ENCODE measurements at regions not wholly inside any gene's neighbourhood (a gene's known extent, or its start where the extent isn't known, plus 50 kb on each side); places are given as distances from the start of the nearest gene placed in this dataset.
A peak's percentile ranks its signal among the peaks of the same experiment; 100 is the strongest.

- FAIRE-seq (no peak), DNase-seq (ENCODE audit: insufficient read length, low spot score) (no peak)
- TF ChIP-seq SPI1 (IDR thresholded peaks at IDR 0.05; ENCODE audit: low read depth, low read length) = no peak
- no peak for TF ChIP-seq POU2F2 (IDR thresholded peaks at IDR 0.05; ENCODE audit: low read depth, low read length)
- no peak for TF ChIP-seq TAF1 (IDR thresholded peaks at IDR 0.05; ENCODE audit: low read depth, low read length)
- no peak for TF ChIP-seq POLR2AphosphoS5 (IDR thresholded peaks at IDR 0.05; ENCODE audit: low read depth, low read length)
- no peak for TF ChIP-seq PAX5 (IDR thresholded peaks at IDR 0.05; ENCODE audit: insufficient read depth, low read length, severe bottlenecking)
- TF ChIP-seq POLR2A (IDR thresholded peaks at IDR 0.05; ENCODE audit: low read depth, low read length) = no peak
These were observed 613.2 kb upstream of the SEL1L start for GRCh38 chr14:82146846-82147245.

GRCh38 chr14:82153689-82154088, 620.0 kb upstream of the SEL1L start:
- FAIRE-seq (no peak), DNase-seq (ENCODE audit: insufficient read length, low spot score) (no peak)
- no peak for TF ChIP-seq POU2F2 (IDR thresholded peaks at IDR 0.05; ENCODE audit: low read depth, low read length)
- no peak for TF ChIP-seq POLR2A (IDR thresholded peaks at IDR 0.05; ENCODE audit: low read depth, low read length)
- no peak for TF ChIP-seq POLR2AphosphoS5 (IDR thresholded peaks at IDR 0.05; ENCODE audit: low read depth, low read length)
- TF ChIP-seq SPI1 (IDR thresholded peaks at IDR 0.05; ENCODE audit: low read depth, low read length) = no peak
- no peak for TF ChIP-seq PAX5 (IDR thresholded peaks at IDR 0.05; ENCODE audit: insufficient read depth, low read length, severe bottlenecking)
- no peak for TF ChIP-seq TAF1 (IDR thresholded peaks at IDR 0.05; ENCODE audit: low read depth, low read length)

- no peak for FAIRE-seq
- TF ChIP-seq POU2F2 (IDR thresholded peaks at IDR 0.05; ENCODE audit: low read depth, low read length) = no peak
- no peak for TF ChIP-seq TAF1 (IDR thresholded peaks at IDR 0.05; ENCODE audit: low read depth, low read length)
- no peak for TF ChIP-seq PAX5 (IDR thresholded peaks at IDR 0.05; ENCODE audit: insufficient read depth, low read length, severe bottlenecking)
- TF ChIP-seq POLR2AphosphoS5 (IDR thresholded peaks at IDR 0.05; ENCODE audit: low read depth, low read length) = no peak
- TF ChIP-seq SPI1 (IDR thresholded peaks at IDR 0.05; ENCODE audit: low read depth, low read length) = no peak
- no peak for TF ChIP-seq POLR2A (IDR thresholded peaks at IDR 0.05; ENCODE audit: low read depth, low read length)
- no peak for DNase-seq (ENCODE audit: insufficient read length, low spot score)
These were observed 626.0 kb upstream of the SEL1L start for GRCh38 chr14:82159624-82160023.

- DNase-seq (ENCODE audit: insufficient read length, low spot score) = no peak
- FAIRE-seq = no peak
- TF ChIP-seq PAX5 (IDR thresholded peaks at IDR 0.05; ENCODE audit: insufficient read depth, low read length, severe bottlenecking) (no peak), POLR2A (IDR thresholded peaks at IDR 0.05; ENCODE audit: low read depth, low read length) (no peak), POU2F2 (IDR thresholded peaks at IDR 0.05; ENCODE audit: low read depth, low read length) (no peak), TAF1 (IDR thresholded peaks at IDR 0.05; ENCODE audit: low read depth, low read length) (no peak), SPI1 (IDR thresholded peaks at IDR 0.05; ENCODE audit: low read depth, low read length) (no peak), POLR2AphosphoS5 (IDR thresholded peaks at IDR 0.05; ENCODE audit: low read depth, low read length) (no peak)
These were observed 646.5 kb upstream of the SEL1L start for GRCh38 chr14:82180139-82180538.

- DNase-seq (ENCODE audit: insufficient read length, low spot score) (no peak), FAIRE-seq (no peak)
- TF ChIP-seq PAX5 (IDR thresholded peaks at IDR 0.05; ENCODE audit: insufficient read depth, low read length, severe bottlenecking) (no peak), POLR2AphosphoS5 (IDR thresholded peaks at IDR 0.05; ENCODE audit: low read depth, low read length) (no peak), SPI1 (IDR thresholded peaks at IDR 0.05; ENCODE audit: low read depth, low read length) (no peak), TAF1 (IDR thresholded peaks at IDR 0.05; ENCODE audit: low read depth, low read length) (no peak), POLR2A (IDR thresholded peaks at IDR 0.05; ENCODE audit: low read depth, low read length) (no peak), POU2F2 (IDR thresholded peaks at IDR 0.05; ENCODE audit: low read depth, low read length) (no peak)
These were observed 649.0 kb upstream of the SEL1L start for GRCh38 chr14:82182646-82183045.

GRCh38 chr14:82190742-82191141, 657.1 kb upstream of the SEL1L start:
- DNase-seq (ENCODE audit: insufficient read length, low spot score) = no peak
- no peak for TF ChIP-seq POLR2AphosphoS5 (IDR thresholded peaks at IDR 0.05; ENCODE audit: low read depth, low read length)
- no peak for TF ChIP-seq SPI1 (IDR thresholded peaks at IDR 0.05; ENCODE audit: low read depth, low read length)
- TF ChIP-seq TAF1 (IDR thresholded peaks at IDR 0.05; ENCODE audit: low read depth, low read length) = no peak
- no peak for TF ChIP-seq POLR2A (IDR thresholded peaks at IDR 0.05; ENCODE audit: low read depth, low read length)
- no peak for TF ChIP-seq POU2F2 (IDR thresholded peaks at IDR 0.05; ENCODE audit: low read depth, low read length)
- TF ChIP-seq PAX5 (IDR thresholded peaks at IDR 0.05; ENCODE audit: insufficient read depth, low read length, severe bottlenecking) = no peak
- FAIRE-seq = no peak

GRCh38 chr14:82192387-82192786, 658.7 kb upstream of the SEL1L start:
- no peak for FAIRE-seq

GRCh38 chr14:82223276-82223675, 689.6 kb upstream of the SEL1L start:
- FAIRE-seq (no peak), DNase-seq (ENCODE audit: insufficient read length, low spot score) (no peak)
- no peak for TF ChIP-seq TAF1 (IDR thresholded peaks at IDR 0.05; ENCODE audit: low read depth, low read length)
- TF ChIP-seq SPI1 (IDR thresholded peaks at IDR 0.05; ENCODE audit: low read depth, low read length) = peak; percentile 67; the same call in 1 of the 2 replicates

More at GRCh38 chr14:82192387-82192786, 658.7 kb upstream of the SEL1L start:
- TF ChIP-seq TAF1 (IDR thresholded peaks at IDR 0.05; ENCODE audit: low read depth, low read length) (no peak), SPI1 (IDR thresholded peaks at IDR 0.05; ENCODE audit: low read depth, low read length) (peak; percentile 67)
- no peak for DNase-seq (ENCODE audit: insufficient read length, low spot score)

- TF ChIP-seq POLR2AphosphoS5 (IDR thresholded peaks at IDR 0.05; ENCODE audit: low read depth, low read length) (no peak), TAF1 (IDR thresholded peaks at IDR 0.05; ENCODE audit: low read depth, low read length) (no peak), POLR2A (IDR thresholded peaks at IDR 0.05; ENCODE audit: low read depth, low read length) (no peak), POU2F2 (IDR thresholded peaks at IDR 0.05; ENCODE audit: low read depth, low read length) (no peak)
- no peak for DNase-seq (ENCODE audit: insufficient read length, low spot score)
- FAIRE-seq = no peak
These were observed 691.0 kb upstream of the SEL1L start for GRCh38 chr14:82224610-82225009.

GRCh38 chr14:82230748-82231147, 697.1 kb upstream of the SEL1L start:
- TF ChIP-seq POU2F2 (IDR thresholded peaks at IDR 0.05; ENCODE audit: low read depth, low read length) (no peak), SPI1 (IDR thresholded peaks at IDR 0.05; ENCODE audit: low read depth, low read length) (no peak), POLR2A (IDR thresholded peaks at IDR 0.05; ENCODE audit: low read depth, low read length) (no peak), POLR2AphosphoS5 (IDR thresholded peaks at IDR 0.05; ENCODE audit: low read depth, low read length) (no peak), PAX5 (IDR thresholded peaks at IDR 0.05; ENCODE audit: insufficient read depth, low read length, severe bottlenecking) (no peak), TAF1 (IDR thresholded peaks at IDR 0.05; ENCODE audit: low read depth, low read length) (no peak)
- DNase-seq (ENCODE audit: insufficient read length, low spot score) (no peak), FAIRE-seq (no peak)

Data from GM12891 (cell line).